IMR-90 (cell line): ENCODE measurements at regions not wholly inside any gene's neighbourhood (a gene's known extent, or its start where the extent isn't known, plus 50 kb on each side); places are given as distances from the start of the nearest gene placed in this dataset.

ENCODE experiments used
- ATAC-seq: fragments of 200-7000 bp; cut with Tn5 transposase; 2 replicates; pipeline ENCODE4 v1.9.1; 2020; ENCODE audit warnings: low read depth, mild to moderate bottlenecking, moderate library complexity
- BruUV-seq: library from RNA; stranded (reverse); fragments of 400-500 nt; replicated peaks from 2 replicates; lab custom pipeline; 2021; lab: Mats Ljungman, UMichigan
- CTCF ChIA-PET: fragments of 300-600 bp; formaldehyde crosslinking; extraction: SDS; loops from one replicate; lab custom pipeline; 2021; ENCODE audit warnings: antibody characterized with exemption; lab: Yijun Ruan, JAX
- POLR2A ChIA-PET: fragments of 300-600 bp; sonication (Branson Sonifier 250); formaldehyde crosslinking; loops from one replicate; lab custom pipeline; 2022; ENCODE audit warnings: antibody characterized with exemption; ENCODE audit not compliant: unreplicated experiment; lab: Charles Lee
- DNase-seq: peaks from one replicate; pipeline ENCODE4 v3.0.0; 2013
- H2AFZ ChIP-seq: replicated peaks from 2 replicates; pipeline ENCODE3; 2013; ENCODE audit warnings: low read length, mild to moderate bottlenecking; ENCODE audit not compliant: poor library complexity
- H2AK5ac ChIP-seq: 2 replicates; pipeline ENCODE4 v1.6.1; 2013; ENCODE audit warnings: low read depth, low read length, inconsistent platforms
- H2AK9ac ChIP-seq: replicated peaks from 2 replicates; pipeline ENCODE3; 2013; ENCODE audit warnings: mild to moderate bottlenecking, low read depth, low read length, moderate library complexity; ENCODE audit not compliant: poor library complexity
- H2BK120ac ChIP-seq: 2 replicates; pipeline ENCODE4 v1.6.1; 2013; ENCODE audit warnings: low read depth, low read length, inconsistent platforms
- H2BK15ac ChIP-seq: 3 replicates; pipeline ENCODE4 v1.6.1; 2013; ENCODE audit warnings: low read depth, low read length, inconsistent platforms
- H2BK20ac ChIP-seq: 2 replicates; pipeline ENCODE4 v1.6.1; 2013; ENCODE audit warnings: low read depth, mild to moderate bottlenecking, inconsistent platforms, low read length, moderate library complexity
- H2BK5ac ChIP-seq: 2 replicates; pipeline ENCODE4 v1.6.1; 2013; ENCODE audit warnings: mild to moderate bottlenecking, low read depth, low read length, inconsistent platforms; ENCODE audit not compliant: poor library complexity, severe bottlenecking
- H3K14ac ChIP-seq: replicated peaks from 2 replicates; pipeline ENCODE4 v1.6.1; 2013; ENCODE audit warnings: low read depth, low read length, inconsistent platforms
- H3K18ac ChIP-seq: 2 replicates; pipeline ENCODE4 v1.6.1; 2013; ENCODE audit warnings: low read depth, low read length, control low read depth
- H3K23ac ChIP-seq: 2 replicates; pipeline ENCODE4 v1.6.1; 2013; ENCODE audit warnings: low read depth, low read length, inconsistent platforms
- H3K27ac ChIP-seq: 2 replicates; pipeline ENCODE4 v1.5.1; 2013; ENCODE audit warnings: mild to moderate bottlenecking, control low read depth, low read length; ENCODE audit not compliant: insufficient read depth
- H3K27me3 ChIP-seq: 2 replicates; pipeline ENCODE4 v1.6.1; 2013; ENCODE audit warnings: low read length; ENCODE audit not compliant: control insufficient read depth, insufficient read depth
- H3K36me3 ChIP-seq: 2 replicates; pipeline ENCODE4 v1.6.1; 2013; ENCODE audit warnings: low read length, mixed read lengths; ENCODE audit not compliant: control insufficient read depth, insufficient read depth
- H3K4ac ChIP-seq: 2 replicates; pipeline ENCODE4 v1.6.1; 2013; ENCODE audit warnings: low read depth, low read length, inconsistent platforms
- H3K4me1 ChIP-seq: 2 replicates; pipeline ENCODE4 v1.6.1; 2013; ENCODE audit warnings: low read length, mixed read lengths; ENCODE audit not compliant: control insufficient read depth, insufficient read depth
- H3K4me2 ChIP-seq: 2 replicates; pipeline ENCODE4 v1.6.1; 2013; ENCODE audit warnings: low read depth, mild to moderate bottlenecking, control low read depth, low read length, moderate library complexity
- H3K4me3 ChIP-seq: 2 replicates; pipeline ENCODE4 v1.5.1; 2013; ENCODE audit warnings: low read depth, mild to moderate bottlenecking, control low read depth, low read length, moderate library complexity; ENCODE audit not compliant: insufficient read depth
- H3K56ac ChIP-seq: 2 replicates; pipeline ENCODE4 v1.6.1; 2013; ENCODE audit warnings: low read length, inconsistent platforms; ENCODE audit not compliant: insufficient read depth; ENCODE audit errors: extremely low read depth
- H3K79me1 ChIP-seq, 2 experiments: 2 replicates each; pipeline ENCODE4 v1.6.1; 2013; ENCODE audit warnings: low read length in 2 of 2, inconsistent platforms in 1 of 2, low read depth in 1 of 2
- H3K9ac ChIP-seq: 2 replicates; pipeline ENCODE4 v1.6.1; 2013; ENCODE audit warnings: low read depth, low read length, control low read depth
- H3K9me1 ChIP-seq: 2 replicates; pipeline ENCODE4 v1.6.1; 2013; ENCODE audit warnings: low read length, inconsistent platforms; ENCODE audit not compliant: insufficient read depth
- H3K9me3 ChIP-seq: 2 replicates; pipeline ENCODE4 v1.6.1; 2013; ENCODE audit warnings: low read length; ENCODE audit not compliant: control insufficient read depth, insufficient read depth
- H4K20me1 ChIP-seq: 2 replicates; pipeline ENCODE4 v1.6.1; 2013; ENCODE audit warnings: low read length, inconsistent platforms; ENCODE audit not compliant: insufficient read depth
- H4K5ac ChIP-seq: 2 replicates; pipeline ENCODE4 v1.6.1; 2013; ENCODE audit warnings: mild to moderate bottlenecking, low read depth, low read length, control low read depth
- H4K8ac ChIP-seq, 2 experiments: 2 replicates each; pipeline ENCODE4 v1.6.1; 2013; ENCODE audit warnings: low read depth in 2 of 2, low read length in 2 of 2, control low read depth in 1 of 2, inconsistent platforms in 1 of 2
- H4K91ac ChIP-seq: 2 replicates; pipeline ENCODE4 v1.6.1; 2013; ENCODE audit warnings: low read depth, low read length, inconsistent platforms; ENCODE audit not compliant: insufficient read depth
- BHLHE40 ChIP-seq: fragments of 150-350 bp; IDR thresholded peaks from 2 replicates; pipeline ENCODE4 v1.6.1; 2016; ENCODE audit warnings: mild to moderate bottlenecking, low read depth, low read length
- CEBPB ChIP-seq: IDR thresholded peaks from 2 replicates; pipeline ENCODE4 v1.6.1; 2012; ENCODE audit warnings: low read depth, low read length, improper control_type of control experiment
- CHD1 ChIP-seq: IDR thresholded peaks from 2 replicates; pipeline ENCODE4 v1.6.1; 2012; ENCODE audit warnings: low read depth, low read length, improper control_type of control experiment
- CTCF ChIP-seq: conservative IDR thresholded peaks from 2 replicates; pipeline ENCODE4 v1.5.1; 2012; ENCODE audit warnings: mild to moderate bottlenecking, low read depth, low read length, improper control_type of control experiment
- ELK1 ChIP-seq: fragments of 150-350 bp; IDR thresholded peaks from 2 replicates; pipeline ENCODE4 v1.6.1; 2016; ENCODE audit warnings: low read depth, mild to moderate bottlenecking, low read length, moderate library complexity, borderline replicate concordance
- FOS ChIP-seq: fragments of 150-350 bp; IDR thresholded peaks from 2 replicates; pipeline ENCODE4 v1.6.1; 2016; ENCODE audit warnings: low read depth, low read length
- MAFK ChIP-seq: IDR thresholded peaks from 2 replicates; pipeline ENCODE4 v1.6.1; 2012; ENCODE audit warnings: low read depth, low read length, improper control_type of control experiment
- MAZ ChIP-seq: IDR thresholded peaks from 2 replicates; pipeline ENCODE4 v1.6.1; 2012; ENCODE audit warnings: low read depth, mild to moderate bottlenecking, low read length, improper control_type of control experiment, moderate library complexity, borderline replicate concordance
- MXI1 ChIP-seq: IDR thresholded peaks from 2 replicates; pipeline ENCODE4 v1.6.1; 2012; ENCODE audit warnings: low read depth, mild to moderate bottlenecking, low read length, moderate library complexity, borderline replicate concordance
- NFE2L2 ChIP-seq: fragments of 150-350 bp; IDR thresholded peaks from 2 replicates; pipeline ENCODE4 v1.6.1; 2016; ENCODE audit warnings: low read depth, mild to moderate bottlenecking, low read length
- POLR2A ChIP-seq: IDR thresholded peaks from 2 replicates; pipeline ENCODE4 v1.6.1; 2012; ENCODE audit warnings: mild to moderate bottlenecking, low read depth, low read length
- RAD21 ChIP-seq: IDR thresholded peaks from 2 replicates; pipeline ENCODE4 v1.6.1; 2012; ENCODE audit warnings: low read length, improper control_type of control experiment
- RCOR1 ChIP-seq: IDR thresholded peaks from 2 replicates; pipeline ENCODE4 v1.6.1; 2012; ENCODE audit warnings: mild to moderate bottlenecking, low read length, improper control_type of control experiment; ENCODE audit not compliant: insufficient replicate concordance
- RFX5 ChIP-seq: IDR thresholded peaks from 2 replicates; pipeline ENCODE4 v1.8.0; 2012; ENCODE audit warnings: low read depth, mild to moderate bottlenecking, low read length, moderate library complexity
- SMC3 ChIP-seq: fragments of 150-350 bp; IDR thresholded peaks from 2 replicates; pipeline ENCODE4 v1.6.1; 2016; ENCODE audit warnings: low read depth, mild to moderate bottlenecking, antibody characterized with exemption, low read length, moderate library complexity
- USF2 ChIP-seq: fragments of 150-350 bp; IDR thresholded peaks from 2 replicates; pipeline ENCODE4 v1.6.1; 2017; ENCODE audit warnings: mild to moderate bottlenecking, antibody characterized with exemption, low read length, low read depth
- WGBS, 2 experiments: methylation state at CpG; one replicate each; pipeline versions ENCODE4 v1.1.5 to v1.1.7; 2013; ENCODE audit warnings: missing lambda C conversion rate in 2 of 2; ENCODE audit not compliant: insufficient read length in 1 of 2; ENCODE audit errors: extremely low coverage in 2 of 2; 5-methylcytosine and 5-hydroxymethylcytosine counted together
- dilution Hi-C: fragments of 300-500 bp; cut with HindIII; formaldehyde crosslinking; loops from one replicate; pipeline ENCODE4 v1.14.3; 2018; ENCODE audit warnings: low sequenced_read_pairs; ENCODE audit not compliant: unreplicated experiment
- in situ Hi-C: fragments of 300-500 bp; cut with MboI; formaldehyde crosslinking; loops from 3 replicates; pipeline ENCODE4 v1.14.3; 2019; ENCODE audit warnings: low sequenced_read_pairs, inconsistent platforms, mixed read lengths
- intact Hi-C: fragments of 100-400 bp; cut with micrococcal nuclease; formaldehyde crosslinking; loops from 2 replicates; pipeline ENCODE4 v1.10.0; 2022

- in situ Hi-C loops (no loop called here), dilution Hi-C loops (no loop called here), intact Hi-C loops (no loop called here)
- Histone ChIP-seq H3K9me3 (peaks cover 35% of the 10 kb centered on the region), H4K91ac (no peak overlapping the region), H3K4me3 (no peak overlapping the region), H3K27me3 (no peaks in the 10 kb centered on the region), H2AK9ac (no peak overlapping the region), H4K20me1 (no peaks in the 10 kb centered on the region), H3K23ac (no peak overlapping the region), H2AFZ (no peak overlapping the region), H3K56ac (no peak overlapping the region), H2BK5ac (no peak overlapping the region), H3K79me1 (no peaks in the 10 kb centered on the region), H3K36me3 (no peaks in the 10 kb centered on the region), H3K9ac (no peak overlapping the region), H3K27ac (no peak overlapping the region), H3K14ac (no peak overlapping the region), H3K4ac (no peak overlapping the region), H3K9me1 (no peaks in the 10 kb centered on the region), H3K18ac (no peak overlapping the region), H3K4me1 (no peaks in the 10 kb centered on the region), H4K5ac (no peak overlapping the region), H4K8ac (no peak overlapping the region), H2BK120ac (no peak overlapping the region), H2BK15ac (no peak overlapping the region), H2AK5ac (no peak overlapping the region), H2BK20ac (no peak overlapping the region), H3K4me2 (no peak overlapping the region)
- no CpG with 5 or more reads among the region's 4 CpGs for WGBS, 2 experiments
- TF ChIP-seq MXI1 = no peak
- no peak for TF ChIP-seq RAD21
- TF ChIP-seq BHLHE40 = no peak
- no peak for TF ChIP-seq FOS
- TF ChIP-seq RCOR1 = no peak
- TF ChIP-seq CHD1 = no peak
- no peak for TF ChIP-seq MAZ
- no peak for TF ChIP-seq POLR2A
- TF ChIP-seq MAFK = no peak
- no peak for TF ChIP-seq ELK1
- no peak for TF ChIP-seq SMC3
- no peak for TF ChIP-seq NFE2L2
- TF ChIP-seq USF2 = no peak
- no peak for TF ChIP-seq CEBPB
- no peak for TF ChIP-seq CTCF
- no peak for TF ChIP-seq RFX5
- DNase-seq (no peak), ATAC-seq (no peak)
- CTCF ChIA-PET = no interaction called here
- no TSS peak for BruUV-seq
- POLR2A ChIA-PET = no interaction called here
Measured at GRCh38 chr2:433216-433615, 145.3 kb upstream of the ALKAL2 start.
